Effector memory CD8-positive, alpha-beta T cell (primary cell): ENCODE measurements at regions not wholly inside any gene's neighbourhood (a gene's known extent, or its start where the extent isn't known, plus 50 kb on each side); places are given as distances from the start of the nearest gene placed in this dataset.

Source experiments
- ATAC-seq: fragments of 150-1000 bp; cut with Tn5 transposase; replicated peaks from 2 replicates; pipeline ENCODE4 v1.10.0; 2021; ENCODE audit warnings: mild to moderate bottlenecking, moderate library complexity
- DNase-seq, 3 experiments: peaks; one replicate each; pipeline ENCODE4 v3.0.0; 2021
- H3K27ac Mint-ChIP-seq, 2 donors: one replicate each; pipeline ENCODE4 v1.8.0; 2022; ENCODE audit warnings: mild to moderate bottlenecking in 2 of 2, mixed read lengths in 2 of 2, moderate library complexity in 2 of 2
- H3K27me3 Mint-ChIP-seq, 2 donors: one replicate each; pipeline ENCODE4 v1.8.0; 2022; ENCODE audit warnings: mixed read lengths in 2 of 2
- H3K36me3 Mint-ChIP-seq: one replicate; pipeline ENCODE4 v1.8.0; 2022; ENCODE audit warnings: mild to moderate bottlenecking, moderate library complexity, mixed read lengths; ENCODE audit not compliant: insufficient read depth
- H3K4me1 Mint-ChIP-seq, 2 donors: one replicate each; pipeline ENCODE4 v1.8.0; 2022; ENCODE audit warnings: low read depth in 2 of 2, mixed read lengths in 2 of 2
- H3K4me3 Mint-ChIP-seq, 2 donors: one replicate each; pipeline ENCODE4 v1.8.0; 2022; ENCODE audit warnings: mild to moderate bottlenecking in 2 of 2, mixed read lengths in 2 of 2, moderate library complexity in 2 of 2
- H3K9me3 Mint-ChIP-seq, 2 donors: one replicate each; pipeline ENCODE4 v1.8.0; 2022; ENCODE audit warnings: mixed read lengths in 2 of 2

- DNase-seq (no peak), ATAC-seq (no peak)
- H3K4me1 Mint-ChIP-seq = no peaks in the 10 kb centered on the region
- no peak overlapping the region for H3K27ac Mint-ChIP-seq
- no peak overlapping the region for H3K4me3 Mint-ChIP-seq
- H3K27me3 Mint-ChIP-seq = no peaks in the 10 kb centered on the region
- peaks cover 0 to 6% of the 10 kb centered on the region in 2 donors for H3K9me3 Mint-ChIP-seq
- no peaks in the 10 kb centered on the region for H3K36me3 Mint-ChIP-seq
These were observed 483.9 kb downstream of the PYDC2 start for GRCh38 chr3:191944835-191945234.

- no peak for ATAC-seq
These were observed 491.2 kb downstream of the PYDC2 start for GRCh38 chr3:191952186-191952585.

DNA sequence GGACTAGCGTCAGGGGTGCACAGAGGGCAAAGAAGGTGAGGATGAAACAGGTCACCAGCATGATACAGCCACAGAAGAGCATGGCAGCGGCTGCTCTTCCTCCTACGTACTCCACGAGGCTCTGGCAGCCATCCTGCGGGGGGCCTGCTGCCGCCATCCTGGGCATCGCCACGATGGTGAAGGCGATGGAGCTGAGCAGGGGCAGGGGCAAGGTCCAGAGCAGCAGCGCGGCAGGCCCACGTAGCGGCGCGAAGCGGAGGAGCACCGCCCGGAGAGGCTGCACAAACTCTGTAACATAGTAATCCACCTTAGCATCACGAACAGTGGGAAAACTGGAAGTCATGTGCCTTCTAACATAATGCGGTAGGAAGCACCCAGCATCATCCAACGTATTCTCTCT lies 491.6 kb downstream of the PYDC2 start:
- Mint-ChIP-seq H3K27ac (no peak overlapping the region), H3K4me1 (no peaks in the 10 kb centered on the region), H3K27me3 (no peaks in the 10 kb centered on the region), H3K4me3 (no peak overlapping the region), H3K9me3 (peaks cover 8 to 14% of the 10 kb centered on the region in 2 donors), H3K36me3 (no peaks in the 10 kb centered on the region)
- ATAC-seq = no peak
- no peak for DNase-seq

More at GRCh38 chr3:191952186-191952585, 491.2 kb downstream of the PYDC2 start:
- no peak overlapping the region for H3K4me3 Mint-ChIP-seq
- H3K36me3 Mint-ChIP-seq = no peaks in the 10 kb centered on the region
- no peaks in the 10 kb centered on the region for H3K4me1 Mint-ChIP-seq
- peaks cover 9 to 14% of the 10 kb centered on the region in 2 donors for H3K9me3 Mint-ChIP-seq
- no peaks in the 10 kb centered on the region for H3K27me3 Mint-ChIP-seq
- H3K27ac Mint-ChIP-seq = no peak overlapping the region
- no peak for DNase-seq

DNA sequence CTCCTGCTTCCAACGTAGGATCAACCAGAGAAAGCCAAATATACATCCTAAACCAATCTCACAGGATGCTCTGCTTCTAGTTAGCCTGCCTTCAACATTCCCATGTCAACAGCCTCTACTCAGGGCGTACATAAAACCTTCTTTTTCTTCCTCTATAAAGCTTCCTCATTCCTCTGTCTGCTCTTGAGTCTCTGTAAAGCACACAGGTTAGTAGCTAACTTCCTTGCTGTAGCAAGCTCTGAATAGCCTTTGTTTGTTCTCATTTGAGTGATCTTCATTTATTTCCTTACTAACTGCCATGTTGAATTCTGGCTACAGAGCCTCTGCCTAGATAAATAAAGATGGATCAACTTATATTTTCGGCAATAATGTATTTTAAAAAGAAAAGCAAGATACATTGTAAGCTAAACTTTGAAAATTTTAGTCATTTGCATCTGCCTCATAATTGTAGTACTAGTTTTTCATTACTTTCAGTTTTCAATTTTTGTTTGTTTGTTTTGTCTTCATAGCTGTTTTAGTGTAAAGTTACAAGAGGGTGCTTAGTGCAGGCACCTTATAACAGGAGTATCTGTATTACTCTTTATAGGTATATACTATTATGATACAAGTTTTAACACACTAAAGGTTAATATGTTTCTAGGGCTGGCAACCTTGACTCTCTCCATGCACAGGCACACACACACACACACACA lies 498.2 kb downstream of the PYDC2 start:
- Mint-ChIP-seq H3K9me3 (peaks cover 2 to 8% of the 10 kb centered on the region in 2 donors), H3K4me1 (no peaks in the 10 kb centered on the region), H3K36me3 (no peaks in the 10 kb centered on the region), H3K27me3 (no peaks in the 10 kb centered on the region), H3K27ac (no peak overlapping the region), H3K4me3 (no peak overlapping the region)
- ATAC-seq (no peak), DNase-seq (no peak)

GRCh38 chr3:191959876-191960413 lies 499.0 kb downstream of the PYDC2 start:
- no peak for ATAC-seq
- Mint-ChIP-seq H3K27me3 (no peaks in the 10 kb centered on the region), H3K36me3 (no peaks in the 10 kb centered on the region), H3K9me3 (peaks cover 0 to 8% of the 10 kb centered on the region in 2 donors), H3K27ac (no peak overlapping the region), H3K4me1 (no peaks in the 10 kb centered on the region), H3K4me3 (no peak overlapping the region)
- DNase-seq = no peak

DNA sequence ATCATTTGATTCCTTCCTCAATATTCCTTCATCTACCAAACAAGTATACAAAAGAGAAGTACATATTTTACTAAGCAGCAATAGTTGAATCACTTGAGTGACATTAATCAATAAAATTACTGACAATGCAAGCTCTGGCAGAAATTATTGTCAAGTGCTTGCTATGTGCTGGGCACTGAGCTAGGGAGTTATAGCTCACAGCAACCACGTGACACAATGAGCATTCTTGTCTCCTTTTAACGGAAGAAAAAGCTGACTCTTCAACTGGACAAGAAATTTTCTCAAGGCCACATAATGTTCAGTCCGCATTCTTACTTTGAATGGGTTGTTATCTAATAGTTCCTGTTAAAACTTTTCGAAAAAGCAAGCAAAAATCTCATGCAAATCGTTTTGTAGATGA lies 500.1 kb downstream of the PYDC2 start:
- Mint-ChIP-seq H3K27ac (no peak overlapping the region), H3K27me3 (no peaks in the 10 kb centered on the region), H3K9me3 (peaks cover 0 to 11% of the 10 kb centered on the region in 2 donors), H3K36me3 (peaks cover 2% of the 10 kb centered on the region), H3K4me1 (no peaks in the 10 kb centered on the region), H3K4me3 (no peak overlapping the region)
- ATAC-seq (no peak), DNase-seq (no peak)

- Mint-ChIP-seq H3K27ac (no peak overlapping the region), H3K27me3 (no peaks in the 10 kb centered on the region), H3K4me3 (no peak overlapping the region), H3K36me3 (peaks cover 2% of the 10 kb centered on the region), H3K9me3 (peaks cover 0 to 11% of the 10 kb centered on the region in 2 donors), H3K4me1 (no peaks in the 10 kb centered on the region)
- ATAC-seq (no peak), DNase-seq (no peak)
These were observed 500.6 kb downstream of the PYDC2 start for GRCh38 chr3:191961529-191961928.

DNA sequence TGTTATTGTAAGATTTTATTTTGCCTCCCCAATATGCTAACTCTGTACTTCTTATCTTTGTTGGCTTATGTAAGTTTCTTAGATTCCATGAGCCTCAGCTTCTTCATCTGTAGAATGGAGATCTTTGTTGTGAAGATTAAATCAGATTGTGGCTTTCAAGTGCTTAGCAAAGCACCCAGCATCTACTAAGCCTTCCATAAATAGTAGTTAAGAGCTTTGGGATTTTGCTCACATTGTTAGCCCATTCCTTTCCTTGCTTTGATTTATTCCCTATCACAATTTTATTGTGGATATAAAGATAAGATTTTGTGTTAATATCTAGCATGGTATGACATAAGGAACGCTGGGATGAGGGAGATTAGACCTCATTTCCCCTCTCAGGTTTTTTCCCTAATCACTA lies 501.4 kb downstream of the PYDC2 start:
- Mint-ChIP-seq H3K36me3 (peaks cover 2% of the 10 kb centered on the region), H3K27me3 (no peaks in the 10 kb centered on the region), H3K4me3 (no peak overlapping the region), H3K27ac (no peak overlapping the region), H3K9me3 (peaks cover 0 to 11% of the 10 kb centered on the region in 2 donors), H3K4me1 (no peaks in the 10 kb centered on the region)
- DNase-seq = no peak
- ATAC-seq = no peak

DNA sequence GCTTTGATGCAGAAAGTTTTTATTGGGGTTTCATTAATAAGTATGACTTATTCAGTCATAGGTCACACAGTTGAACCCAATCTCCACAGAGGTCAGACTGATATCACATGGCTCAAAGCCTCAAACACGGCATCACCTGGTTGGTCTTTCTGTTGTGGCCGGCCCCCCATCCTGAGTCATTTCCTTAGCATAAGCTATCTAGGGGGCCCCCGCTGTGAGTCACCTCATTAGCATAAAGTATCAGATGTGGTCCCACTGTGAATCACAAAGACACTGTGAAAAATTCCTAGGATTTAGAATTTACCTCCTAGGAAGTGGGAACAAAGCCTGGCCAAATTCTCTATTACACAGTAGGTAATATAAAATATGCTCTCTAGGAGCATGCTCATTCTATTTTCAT lies 502.2 kb downstream of the PYDC2 start:
- H3K4me1 Mint-ChIP-seq = no peaks in the 10 kb centered on the region
- DNase-seq (no peak), ATAC-seq (no peak)
- no peaks in the 10 kb centered on the region for H3K27me3 Mint-ChIP-seq
- no peak overlapping the region for H3K4me3 Mint-ChIP-seq
- peaks cover 0 to 11% of the 10 kb centered on the region in 2 donors for H3K9me3 Mint-ChIP-seq
- H3K36me3 Mint-ChIP-seq = peaks cover 2% of the 10 kb centered on the region
- no peak overlapping the region for H3K27ac Mint-ChIP-seq

GRCh38 chr3:191966556-191966955 lies 505.6 kb downstream of the PYDC2 start:
- ATAC-seq = no peak
- Mint-ChIP-seq H3K36me3 (peaks cover 2% of the 10 kb centered on the region), H3K27ac (no peak overlapping the region), H3K27me3 (no peaks in the 10 kb centered on the region), H3K9me3 (peaks cover 0 to 11% of the 10 kb centered on the region in 2 donors), H3K4me1 (no peaks in the 10 kb centered on the region), H3K4me3 (no peak overlapping the region)
- no peak for DNase-seq

GRCh38 chr3:191968299-191968698 lies 507.3 kb downstream of the PYDC2 start:
- Mint-ChIP-seq H3K9me3 (peaks cover 0 to 7% of the 10 kb centered on the region in 2 donors), H3K36me3 (peaks cover 2% of the 10 kb centered on the region), H3K27me3 (no peaks in the 10 kb centered on the region), H3K27ac (no peak overlapping the region), H3K4me1 (no peaks in the 10 kb centered on the region), H3K4me3 (no peak overlapping the region)
- DNase-seq (no peak), ATAC-seq (no peak)

- DNase-seq (no peak), ATAC-seq (no peak)
- no peaks in the 10 kb centered on the region for H3K4me1 Mint-ChIP-seq
- no peak overlapping the region for H3K27ac Mint-ChIP-seq
- no peaks in the 10 kb centered on the region for H3K36me3 Mint-ChIP-seq
- no peaks in the 10 kb centered on the region for H3K27me3 Mint-ChIP-seq
- peaks cover 0 to 7% of the 10 kb centered on the region in 2 donors for H3K9me3 Mint-ChIP-seq
- H3K4me3 Mint-ChIP-seq = no peak overlapping the region
These were observed 511.9 kb downstream of the PYDC2 start for GRCh38 chr3:191972714-191973398.

DNA sequence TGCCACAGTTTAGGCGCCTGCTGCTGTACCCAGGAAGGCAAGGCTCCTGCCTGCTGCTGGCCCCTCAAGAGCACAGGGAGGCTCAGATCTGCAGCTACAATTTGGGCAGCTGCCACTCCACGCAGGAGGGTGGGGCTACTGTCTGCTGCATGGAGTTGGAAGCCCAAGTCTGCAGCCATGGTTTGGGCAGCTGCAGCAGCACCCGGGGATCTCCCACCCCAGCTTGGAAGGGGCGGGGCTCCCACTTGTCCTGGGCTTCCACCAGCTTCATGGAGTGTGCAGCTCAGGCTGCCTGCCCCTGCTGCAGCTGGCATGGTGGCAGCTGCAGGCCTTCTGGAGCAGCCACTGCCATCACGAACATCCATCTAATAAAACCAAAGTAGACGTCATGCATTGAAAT lies 512.9 kb downstream of the PYDC2 start:
- Mint-ChIP-seq H3K27ac (no peak overlapping the region), H3K36me3 (no peaks in the 10 kb centered on the region), H3K4me1 (no peaks in the 10 kb centered on the region), H3K4me3 (no peak overlapping the region), H3K9me3 (peaks cover 0 to 10% of the 10 kb centered on the region in 2 donors), H3K27me3 (no peaks in the 10 kb centered on the region)
- ATAC-seq = no peak
- no peak for DNase-seq

DNA sequence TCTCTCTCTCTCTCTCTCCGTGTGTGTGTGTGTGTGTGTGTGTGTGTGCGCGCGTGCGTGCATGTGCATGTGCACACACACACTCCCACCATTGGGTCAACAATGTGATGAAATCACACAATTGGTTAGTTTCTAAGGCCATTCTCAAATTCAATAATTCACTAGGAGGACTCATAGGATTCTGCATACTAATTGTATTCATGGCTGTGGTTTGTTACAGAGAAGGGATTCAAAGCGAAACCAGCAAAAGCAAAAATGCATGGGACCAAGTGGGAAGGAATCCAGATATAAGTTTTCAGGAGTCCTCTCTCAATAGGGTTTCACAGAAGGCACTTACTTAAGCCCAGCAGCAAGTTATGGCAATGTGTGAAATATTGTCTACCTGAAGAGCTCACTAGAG lies 515.0 kb downstream of the PYDC2 start:
- H3K9me3 Mint-ChIP-seq = peaks cover 0 to 7% of the 10 kb centered on the region in 2 donors
- H3K4me3 Mint-ChIP-seq = no peak overlapping the region
- ATAC-seq (no peak), DNase-seq (no peak)
- no peak overlapping the region for H3K27ac Mint-ChIP-seq
- H3K36me3 Mint-ChIP-seq = no peaks in the 10 kb centered on the region
- no peaks in the 10 kb centered on the region for H3K4me1 Mint-ChIP-seq
- H3K27me3 Mint-ChIP-seq = no peaks in the 10 kb centered on the region
